ENCODE measurements at regions not wholly inside any gene's neighbourhood (a gene's known extent, or its start where the extent isn't known, plus 50 kb on each side); places are given as distances from the start of the nearest gene placed in this dataset.

GRCh38 chr12:124517260-124518050 lies 50.0 kb downstream of the NCOR2 start:
- no peaks in the 10 kb centered on the region for H3K36me3 Mint-ChIP-seq
- H3K4me3 Mint-ChIP-seq = no peak overlapping the region
- H3K4me1 Mint-ChIP-seq = peaks cover 31% of the 10 kb centered on the region
- H3K27ac Mint-ChIP-seq = no peak overlapping the region
- no peaks in the 10 kb centered on the region for H3K27me3 Mint-ChIP-seq
- H3K9me3 Mint-ChIP-seq = no peaks in the 10 kb centered on the region

GRCh38 chr12:124516850-124517249 lies 50.6 kb downstream of the NCOR2 start:
- Mint-ChIP-seq H3K4me1 (peaks cover 27% of the 10 kb centered on the region), H3K9me3 (no peaks in the 10 kb centered on the region), H3K4me3 (no peak overlapping the region), H3K36me3 (no peaks in the 10 kb centered on the region), H3K27me3 (no peaks in the 10 kb centered on the region), H3K27ac (no peak overlapping the region)

GRCh38 chr12:124515981-124516380 lies 51.4 kb downstream of the NCOR2 start:
- no peaks in the 10 kb centered on the region for H3K36me3 Mint-ChIP-seq
- H3K9me3 Mint-ChIP-seq = no peaks in the 10 kb centered on the region
- no peak overlapping the region for H3K27ac Mint-ChIP-seq
- no peak overlapping the region for H3K4me3 Mint-ChIP-seq
- no peaks in the 10 kb centered on the region for H3K27me3 Mint-ChIP-seq
- peaks cover 21% of the 10 kb centered on the region for H3K4me1 Mint-ChIP-seq

DNA sequence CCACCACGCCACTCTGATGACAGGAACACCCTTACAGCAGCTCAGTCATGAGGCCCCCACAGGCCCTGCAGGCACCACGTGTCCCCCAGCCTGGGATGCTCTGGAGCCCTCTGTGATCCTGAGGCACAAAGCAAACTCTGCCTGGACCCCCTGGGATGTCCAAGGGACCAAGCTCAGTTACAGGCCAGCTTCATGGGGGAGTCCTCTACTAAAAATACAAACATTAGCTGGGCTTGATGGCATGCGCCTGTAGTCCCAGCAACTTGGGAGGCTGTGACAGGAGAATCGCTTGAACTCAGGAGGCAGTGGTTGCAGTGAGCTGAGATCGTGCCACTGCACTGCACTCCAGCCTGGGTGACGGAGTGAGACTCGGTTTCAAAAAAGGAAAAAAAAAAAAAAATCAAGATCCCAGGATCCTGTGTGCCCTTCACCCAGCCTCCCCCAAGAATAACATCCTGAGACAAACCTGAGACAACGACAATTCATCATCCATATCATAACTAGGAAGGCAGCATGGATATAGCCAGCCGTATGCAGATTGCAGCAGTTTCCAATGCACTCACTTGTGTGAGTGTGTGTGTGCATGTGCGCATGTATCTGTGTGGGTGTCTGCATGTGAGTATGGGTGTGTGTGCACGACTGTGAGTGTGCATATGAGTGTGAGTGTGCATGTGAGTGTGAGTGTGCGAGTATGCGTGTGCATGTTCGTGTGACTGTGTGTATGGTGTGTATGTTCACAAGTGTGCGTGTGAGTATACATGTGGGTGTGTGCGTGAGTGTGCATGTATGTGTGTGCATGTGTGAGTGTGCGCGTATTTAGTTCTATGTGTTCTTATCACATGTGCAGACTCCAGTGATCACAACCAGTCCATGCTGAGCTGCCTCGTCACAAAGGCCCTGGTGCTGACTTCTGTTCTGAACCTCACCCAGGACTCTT lies 52.1 kb downstream of the NCOR2 start:
- H3K4me1 Mint-ChIP-seq = peaks cover 22% of the 10 kb centered on the region
- H3K27me3 Mint-ChIP-seq = no peaks in the 10 kb centered on the region
- H3K27ac Mint-ChIP-seq = no peak overlapping the region
- H3K9me3 Mint-ChIP-seq = no peaks in the 10 kb centered on the region
- H3K4me3 Mint-ChIP-seq = no peak overlapping the region
- no peaks in the 10 kb centered on the region for H3K36me3 Mint-ChIP-seq

DNA sequence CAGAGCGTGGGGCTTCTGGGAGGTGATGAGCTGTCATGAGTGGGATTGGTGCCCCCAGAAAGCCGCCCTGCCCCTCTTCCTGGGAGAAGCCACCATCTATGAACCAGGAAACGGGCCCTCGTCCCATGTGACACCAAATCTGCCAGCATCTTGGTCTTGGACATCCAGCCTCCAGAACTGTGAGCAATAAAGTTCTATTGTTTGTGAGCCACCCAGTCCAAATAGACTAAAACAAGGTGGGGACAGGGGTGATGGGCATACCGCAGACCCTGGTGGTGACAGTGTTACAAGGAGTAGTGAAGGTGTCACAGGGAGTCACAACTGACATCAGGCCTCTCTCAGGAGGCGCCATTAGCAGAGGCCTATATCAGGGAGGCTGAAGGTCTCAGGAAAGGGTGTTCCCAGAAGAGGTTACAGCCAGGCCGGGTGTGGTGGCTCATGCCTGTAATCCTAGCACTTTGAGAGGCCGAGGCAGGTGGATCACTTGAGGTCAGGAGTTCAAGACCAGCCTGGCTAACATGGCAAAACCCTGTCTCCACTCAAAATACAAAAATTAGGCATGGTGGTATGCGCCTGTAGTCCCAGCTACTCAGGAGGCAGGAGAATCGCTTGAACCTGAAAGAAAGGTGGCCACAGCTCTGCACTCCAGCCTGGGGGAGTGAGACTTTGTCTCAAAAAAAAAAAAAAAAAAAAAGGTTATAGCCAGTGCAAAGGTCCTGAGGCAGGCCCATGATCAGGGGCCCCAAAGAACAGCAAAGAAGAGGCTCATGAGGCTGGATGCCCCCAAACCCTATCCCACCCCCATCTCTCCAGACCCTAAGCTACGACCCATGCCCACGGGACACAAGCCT lies 53.0 kb downstream of the NCOR2 start:
- H3K9me3 Mint-ChIP-seq = no peaks in the 10 kb centered on the region
- H3K27ac Mint-ChIP-seq = peak overlapping the region; percentile 23
- no peak overlapping the region for H3K4me3 Mint-ChIP-seq
- H3K4me1 Mint-ChIP-seq = peaks cover 22% of the 10 kb centered on the region
- no peaks in the 10 kb centered on the region for H3K27me3 Mint-ChIP-seq
- no peaks in the 10 kb centered on the region for H3K36me3 Mint-ChIP-seq

DNA sequence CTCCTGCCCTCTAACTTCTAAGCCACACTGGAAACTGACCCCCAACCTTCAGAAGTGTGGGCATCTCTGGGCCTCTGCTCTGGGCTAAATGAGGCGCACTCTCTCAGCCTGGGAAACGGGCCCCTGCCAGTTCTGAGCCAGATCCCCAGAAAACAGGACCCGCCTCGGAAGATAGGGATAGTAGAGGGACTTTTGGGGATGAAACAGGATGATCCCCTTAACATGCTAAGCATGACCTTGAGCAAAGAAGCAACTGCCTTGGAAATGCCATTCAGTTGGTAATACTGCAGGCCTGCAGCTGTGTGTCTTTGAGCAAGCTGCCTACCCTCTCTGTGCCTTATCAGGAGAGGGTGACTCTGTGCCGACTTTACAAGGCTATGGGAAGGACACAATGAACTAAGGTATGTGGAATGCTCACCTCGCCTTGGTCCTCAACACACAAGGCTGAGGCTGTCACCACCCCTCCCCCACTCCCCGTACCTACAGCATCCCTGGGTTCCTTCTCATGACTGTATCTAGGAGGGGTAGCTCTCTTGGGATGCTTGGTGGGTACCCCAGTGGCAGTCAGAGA lies 54.0 kb downstream of the NCOR2 start:
- H3K36me3 Mint-ChIP-seq = no peaks in the 10 kb centered on the region
- H3K27ac Mint-ChIP-seq = no peak overlapping the region
- no peaks in the 10 kb centered on the region for H3K9me3 Mint-ChIP-seq
- H3K4me1 Mint-ChIP-seq = peaks cover 23% of the 10 kb centered on the region
- no peak overlapping the region for H3K4me3 Mint-ChIP-seq
- H3K27me3 Mint-ChIP-seq = no peaks in the 10 kb centered on the region

DNA sequence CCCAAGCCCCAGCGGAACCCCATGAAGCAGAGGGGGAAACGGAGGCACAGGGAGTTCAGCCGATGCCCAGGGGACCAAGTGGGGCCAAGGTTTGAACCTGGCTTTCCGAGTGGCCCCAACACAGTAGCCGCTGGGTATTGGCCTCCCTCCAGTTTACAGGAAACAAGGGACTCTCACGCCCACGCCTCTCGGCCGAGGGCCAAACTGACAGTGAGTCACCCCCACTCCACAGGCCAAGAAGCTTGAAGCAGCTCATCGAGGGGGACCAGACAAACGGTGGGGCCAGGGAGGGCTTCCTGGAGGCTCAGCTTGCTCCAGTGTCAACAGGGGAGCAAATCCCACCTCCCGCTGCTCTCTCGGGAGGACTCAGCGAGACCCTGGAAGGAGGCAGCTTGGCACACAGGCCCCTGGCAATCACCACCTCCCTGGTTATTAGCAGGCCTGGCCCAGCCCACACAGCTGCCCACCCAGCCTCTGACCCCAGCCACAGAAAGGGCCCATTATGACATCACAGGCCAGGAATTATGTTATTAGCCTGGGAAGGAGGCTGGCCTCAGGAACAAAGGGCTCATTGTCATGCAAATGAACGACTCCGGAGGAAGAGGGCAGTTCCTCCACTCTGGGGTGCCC lies 54.6 kb downstream of the NCOR2 start:
- Mint-ChIP-seq H3K9me3 (no peaks in the 10 kb centered on the region), H3K4me3 (no peak overlapping the region), H3K36me3 (no peaks in the 10 kb centered on the region), H3K27me3 (no peaks in the 10 kb centered on the region), H3K27ac (no peak overlapping the region), H3K4me1 (peaks cover 19% of the 10 kb centered on the region)

- no peaks in the 10 kb centered on the region for H3K9me3 Mint-ChIP-seq
- H3K27ac Mint-ChIP-seq = no peak overlapping the region
- no peaks in the 10 kb centered on the region for H3K27me3 Mint-ChIP-seq
- H3K4me3 Mint-ChIP-seq = no peak overlapping the region
- peaks cover 27% of the 10 kb centered on the region for H3K4me1 Mint-ChIP-seq
- H3K36me3 Mint-ChIP-seq = no peaks in the 10 kb centered on the region
Measured at GRCh38 chr12:124511259-124511985, 56.0 kb downstream of the NCOR2 start.

DNA sequence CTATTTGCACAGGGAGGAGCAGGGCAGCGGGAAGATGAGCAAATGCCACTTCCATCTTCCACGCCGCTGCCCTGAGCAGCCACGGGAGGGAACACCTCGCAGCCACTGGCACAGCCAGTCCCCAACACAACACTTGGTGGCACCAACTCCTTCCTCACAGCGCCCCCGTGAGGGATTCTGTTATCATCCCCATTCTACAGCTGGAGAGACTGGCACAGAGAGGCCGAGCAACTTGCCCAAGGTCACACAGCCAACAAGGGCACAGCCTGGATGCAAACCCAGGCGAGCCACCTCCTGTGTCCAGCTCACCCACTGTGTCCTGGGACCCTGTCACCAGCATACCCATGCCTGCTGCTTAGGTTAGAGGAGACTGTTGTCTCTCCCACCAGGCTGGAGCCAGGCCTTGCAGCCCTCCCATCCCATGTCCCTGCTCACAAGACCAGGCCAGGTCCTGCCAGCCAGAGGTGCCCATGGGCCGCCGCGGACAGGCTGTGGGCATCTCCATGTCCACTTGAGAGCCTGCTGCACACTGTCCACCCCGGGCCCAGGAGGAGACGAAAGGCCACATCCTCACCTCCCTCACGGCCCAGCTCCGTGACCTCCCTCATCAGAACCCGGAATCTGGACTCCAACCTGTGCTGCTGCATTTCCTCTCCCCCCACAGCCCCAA lies 57.0 kb downstream of the NCOR2 start:
- Mint-ChIP-seq H3K4me1 (peaks cover 32% of the 10 kb centered on the region), H3K27ac (peak overlapping the region; percentile 51), H3K27me3 (no peaks in the 10 kb centered on the region), H3K9me3 (no peaks in the 10 kb centered on the region), H3K36me3 (no peaks in the 10 kb centered on the region), H3K4me3 (no peak overlapping the region)

GRCh38 chr12:124509676-124510300 lies 57.6 kb downstream of the NCOR2 start:
- no peak overlapping the region for H3K4me3 Mint-ChIP-seq
- no peaks in the 10 kb centered on the region for H3K27me3 Mint-ChIP-seq
- H3K9me3 Mint-ChIP-seq = no peaks in the 10 kb centered on the region
- H3K27ac Mint-ChIP-seq = no peak overlapping the region
- no peaks in the 10 kb centered on the region for H3K36me3 Mint-ChIP-seq
- peaks cover 32% of the 10 kb centered on the region for H3K4me1 Mint-ChIP-seq

DNA sequence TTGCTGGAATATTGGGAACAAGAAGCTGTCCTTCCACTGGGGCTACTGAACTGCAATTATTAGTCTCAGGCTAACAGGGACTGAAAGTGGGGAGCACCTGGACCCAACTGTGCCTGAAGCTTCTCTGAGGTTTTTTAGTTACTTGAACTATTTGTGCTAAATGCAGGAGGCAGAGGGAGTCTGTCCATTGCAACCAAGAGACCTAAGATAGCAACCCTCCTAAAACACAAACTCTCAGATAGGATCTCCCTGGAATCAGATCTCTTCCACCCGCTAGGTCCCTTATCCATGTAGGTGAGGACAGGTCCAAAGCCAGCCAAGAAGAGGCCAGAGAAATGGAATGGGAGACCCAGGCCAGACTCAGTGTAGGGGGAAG lies 58.1 kb downstream of the NCOR2 start:
- Mint-ChIP-seq H3K9me3 (no peaks in the 10 kb centered on the region), H3K4me3 (no peak overlapping the region), H3K36me3 (no peaks in the 10 kb centered on the region), H3K4me1 (peaks cover 36% of the 10 kb centered on the region), H3K27me3 (no peaks in the 10 kb centered on the region), H3K27ac (no peak overlapping the region)

GRCh38 chr12:124508381-124509079 lies 58.9 kb downstream of the NCOR2 start:
- peaks cover 40% of the 10 kb centered on the region for H3K4me1 Mint-ChIP-seq

More at GRCh38 chr12:124508381-124509079, 58.9 kb downstream of the NCOR2 start:
- no peaks in the 10 kb centered on the region for H3K27me3 Mint-ChIP-seq
- no peak overlapping the region for H3K4me3 Mint-ChIP-seq
- no peaks in the 10 kb centered on the region for H3K9me3 Mint-ChIP-seq
- no peaks in the 10 kb centered on the region for H3K36me3 Mint-ChIP-seq
- H3K27ac Mint-ChIP-seq = no peak overlapping the region
